Gastroesophageal sphincter (tissue), 4 donors: ENCODE measurements at regions not wholly inside any gene's neighbourhood (a gene's known extent, or its start where the extent isn't known, plus 50 kb on each side); places are given as distances from the start of the nearest gene placed in this dataset.

Source experiments
- ATAC-seq: fragments of 150-250 bp; one replicate; pipeline ENCODE4 v1.9.1; 2016; ENCODE audit warnings: mild to moderate bottlenecking, moderate library complexity
- H3K27ac ChIP-seq, 4 donors: fragments of 200-600 bp; sonication (generic) in 3 of 4; 1 replicate in 3 of 4; 2 replicates in 1 of 4; pipeline ENCODE4 v1.5.1; 2016 to 2019
- H3K27me3 ChIP-seq: fragments of 200-600 bp; sonication (generic); one replicate; pipeline ENCODE4 v1.5.1; 2019
- H3K36me3 ChIP-seq, 2 donors: fragments of 200-600 bp; sonication (generic); one replicate each; pipeline ENCODE4 v1.5.1; 2019; ENCODE audit warnings: control low read depth in 1 of 2
- H3K4me1 ChIP-seq, 3 donors: fragments of 200-600 bp; sonication (generic); 1 replicate in 2 of 3; 2 replicates in 1 of 3; pipeline ENCODE4 v1.5.1; 2016 to 2019; ENCODE audit warnings: control low read depth in 2 of 3
- H3K4me3 ChIP-seq, 2 donors: fragments of 200-600 bp; sonication (generic); one replicate each; pipeline ENCODE4 v1.5.1; 2019; ENCODE audit warnings: mild to moderate bottlenecking in 1 of 2, moderate library complexity in 1 of 2
- H3K9me3 ChIP-seq, 3 donors: fragments of 200-600 bp; sonication (generic); one replicate each; pipeline ENCODE4 v1.5.1; 2017 to 2019; ENCODE audit warnings: control low read depth in 2 of 3
- EP300 ChIP-seq: sonication (generic); formaldehyde crosslinking; IDR thresholded peaks from one replicate; pipeline ENCODE4 v1.6.1; 2017; ENCODE audit warnings: antibody characterized with exemption, mild to moderate bottlenecking
- POLR2A ChIP-seq, 2 donors: fragments of 450-650 bp; IDR thresholded peaks; one replicate each; pipeline ENCODE4 v1.6.1; 2017; ENCODE audit warnings: antibody characterized with exemption in 2 of 2, mild to moderate bottlenecking in 2 of 2, moderate library complexity in 1 of 2
- POLR2AphosphoS5 ChIP-seq: sonication (generic); formaldehyde crosslinking; IDR thresholded peaks from one replicate; pipeline ENCODE4 v1.6.1; 2017; ENCODE audit warnings: antibody characterized with exemption
- WGBS, 2 donors: methylation state at CpG; one replicate each; pipeline ENCODE4 v1.1.5; 2018; ENCODE audit warnings: low coverage in 1 of 2; 5-methylcytosine and 5-hydroxymethylcytosine counted together
- TF ChIP-seq, protein P1 (sequence below), 4 experiments: fragments of 200-600 bp in 2 of 4; fragments of 450-650 bp in 2 of 4; sonication (generic) in 1 of 4; IDR thresholded peaks; one replicate each; pipeline ENCODE4 v1.5.1; 2017 to 2019; ENCODE audit warnings: antibody characterized with exemption in 4 of 4, mild to moderate bottlenecking in 2 of 4, moderate library complexity in 2 of 4

DNA sequence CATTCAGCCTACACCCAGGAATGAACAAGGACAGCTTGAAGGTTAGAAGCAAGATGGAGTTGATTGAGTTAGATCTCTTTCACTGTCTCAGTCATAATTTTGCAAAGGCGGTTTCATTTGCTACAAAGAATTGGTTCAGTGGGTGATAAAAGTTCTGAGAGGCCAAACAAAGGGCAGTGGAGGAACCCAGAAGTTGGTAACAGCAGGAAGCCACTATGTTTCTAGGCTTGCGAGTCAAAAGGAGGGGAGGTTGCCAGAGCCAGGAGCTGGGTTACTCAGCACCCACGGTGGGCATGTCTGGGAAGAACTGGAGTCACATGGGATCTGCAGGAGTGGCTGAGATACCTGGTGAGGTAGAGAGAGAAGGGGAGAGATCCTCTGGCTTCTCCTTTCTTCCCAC is 64.2 kb upstream of the MRPS6 start:
- TF ChIP-seq, protein P1, sequence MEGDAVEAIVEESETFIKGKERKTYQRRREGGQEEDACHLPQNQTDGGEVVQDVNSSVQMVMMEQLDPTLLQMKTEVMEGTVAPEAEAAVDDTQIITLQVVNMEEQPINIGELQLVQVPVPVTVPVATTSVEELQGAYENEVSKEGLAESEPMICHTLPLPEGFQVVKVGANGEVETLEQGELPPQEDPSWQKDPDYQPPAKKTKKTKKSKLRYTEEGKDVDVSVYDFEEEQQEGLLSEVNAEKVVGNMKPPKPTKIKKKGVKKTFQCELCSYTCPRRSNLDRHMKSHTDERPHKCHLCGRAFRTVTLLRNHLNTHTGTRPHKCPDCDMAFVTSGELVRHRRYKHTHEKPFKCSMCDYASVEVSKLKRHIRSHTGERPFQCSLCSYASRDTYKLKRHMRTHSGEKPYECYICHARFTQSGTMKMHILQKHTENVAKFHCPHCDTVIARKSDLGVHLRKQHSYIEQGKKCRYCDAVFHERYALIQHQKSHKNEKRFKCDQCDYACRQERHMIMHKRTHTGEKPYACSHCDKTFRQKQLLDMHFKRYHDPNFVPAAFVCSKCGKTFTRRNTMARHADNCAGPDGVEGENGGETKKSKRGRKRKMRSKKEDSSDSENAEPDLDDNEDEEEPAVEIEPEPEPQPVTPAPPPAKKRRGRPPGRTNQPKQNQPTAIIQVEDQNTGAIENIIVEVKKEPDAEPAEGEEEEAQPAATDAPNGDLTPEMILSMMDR (IDR thresholded peaks at IDR 0.05): no peak
- TF ChIP-seq POLR2A (IDR thresholded peaks at IDR 0.05): no peak
- no peak for TF ChIP-seq POLR2AphosphoS5
- TF ChIP-seq EP300: no peak
- H3K27me3 ChIP-seq: no peaks in the 10 kb centered on the region
- ATAC-seq: no peak
- WGBS, 2 donors: 70 to 100% methylated on average over 1 to 3 of the region's 3 CpGs
- H3K4me1 ChIP-seq: peaks cover 0 to 15% (median 2%) of the 10 kb centered on the region in 3 donors
- no peaks in the 10 kb centered on the region for H3K36me3 ChIP-seq
- H3K4me3 ChIP-seq: no peak overlapping the region
- peaks cover 0 to 38% (median 0%) of the 10 kb centered on the region in 3 donors for H3K9me3 ChIP-seq
- no peak overlapping the region for H3K27ac ChIP-seq

DNA sequence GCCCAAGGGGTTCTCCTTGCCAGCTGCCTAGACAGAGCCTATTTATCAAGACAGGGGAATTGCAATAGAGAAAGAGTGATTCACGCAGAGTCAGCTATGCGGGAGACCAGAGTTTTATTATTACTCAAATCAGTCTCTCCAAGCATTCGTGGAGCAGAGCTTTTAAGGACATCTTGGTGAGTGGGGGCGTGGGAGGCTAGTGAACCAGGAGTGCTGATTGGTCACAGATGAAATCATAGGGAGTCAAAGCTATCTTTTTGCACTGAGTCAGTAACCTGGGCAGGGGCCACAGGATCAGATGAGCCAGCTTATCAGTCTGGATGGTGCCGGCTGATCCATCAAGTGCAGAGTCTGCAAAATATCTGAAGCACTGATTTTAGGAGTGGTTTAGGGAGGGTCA is 64.8 kb upstream of the MRPS6 start:
- H3K27me3 ChIP-seq: no peaks in the 10 kb centered on the region
- no peak for ATAC-seq
- H3K36me3 ChIP-seq: no peaks in the 10 kb centered on the region
- WGBS, 2 donors: 71 to 90% methylated on average over 2 to 5 of the region's 5 CpGs
- no peak overlapping the region for H3K4me3 ChIP-seq
- H3K4me1 ChIP-seq: peaks cover 0 to 16% (median 2%) of the 10 kb centered on the region in 3 donors
- H3K27ac ChIP-seq: no peak overlapping the region
- H3K9me3 ChIP-seq: peaks cover 0 to 32% (median 0%) of the 10 kb centered on the region in 3 donors
- no peak for TF ChIP-seq POLR2A (IDR thresholded peaks at IDR 0.05)
- TF ChIP-seq POLR2AphosphoS5: no peak
- TF ChIP-seq, protein P1 (IDR thresholded peaks at IDR 0.05): no peak
- no peak for TF ChIP-seq EP300

DNA sequence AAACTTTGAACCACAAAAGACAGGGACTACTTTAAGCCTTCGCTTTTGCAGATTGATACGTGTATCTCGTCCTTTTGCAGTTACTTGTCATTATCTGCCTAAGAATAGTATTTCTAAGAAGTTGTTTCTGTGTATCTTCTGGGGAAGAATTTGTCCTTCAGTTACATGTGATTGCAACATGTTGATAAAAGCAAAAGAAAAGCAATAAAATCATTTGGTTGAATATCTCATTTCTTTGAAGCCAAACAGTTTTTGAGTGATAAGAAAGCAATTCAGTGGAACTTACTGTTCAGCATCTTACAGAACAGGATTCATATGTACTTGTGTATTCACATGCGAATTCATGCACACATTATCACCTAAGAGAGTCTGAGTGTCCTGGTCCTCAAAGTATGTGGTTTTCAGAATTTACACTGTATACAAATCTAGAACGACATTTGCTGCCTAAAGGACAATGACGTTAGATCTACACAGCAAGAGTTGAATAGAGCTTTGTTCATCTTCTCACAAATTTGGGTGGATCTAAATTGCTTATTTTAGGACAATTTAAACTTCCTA is 66.7 kb upstream of the MRPS6 start:
- 90 to 91% methylated on average over 6 of the region's 6 CpGs for WGBS, 2 donors
- TF ChIP-seq EP300: no peak
- TF ChIP-seq, protein P1 (IDR thresholded peaks at IDR 0.05): no peak
- no peak for TF ChIP-seq POLR2A (IDR thresholded peaks at IDR 0.05)
- no peak for TF ChIP-seq POLR2AphosphoS5
- Histone ChIP-seq H3K4me1 (peaks cover 0 to 16% (median 2%) of the 10 kb centered on the region in 3 donors), H3K27ac (no peak overlapping the region), H3K4me3 (no peak overlapping the region), H3K9me3 (peaks cover 0 to 16% (median 0%) of the 10 kb centered on the region in 3 donors), H3K27me3 (no peaks in the 10 kb centered on the region), H3K36me3 (no peaks in the 10 kb centered on the region)
- no peak for ATAC-seq

DNA sequence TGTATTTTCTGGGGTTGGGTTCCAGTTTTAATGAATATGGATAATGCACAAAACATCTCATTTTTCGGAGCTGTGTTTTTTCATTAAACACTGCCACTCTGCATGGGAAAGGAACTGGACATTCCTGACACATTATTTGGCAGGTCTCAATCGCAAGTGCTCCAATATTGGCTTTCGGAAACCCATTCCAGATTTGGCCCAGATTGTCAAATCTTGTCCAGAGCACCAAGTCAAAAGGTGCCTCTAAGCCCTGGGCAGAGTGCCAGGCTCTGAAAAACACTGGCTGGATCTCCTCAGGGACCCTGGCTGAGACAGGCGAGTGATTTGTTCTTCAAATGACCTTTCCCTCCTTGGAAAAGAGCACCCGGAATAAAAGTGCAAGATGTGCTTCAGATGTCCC is 68.4 kb upstream of the MRPS6 start:
- 24 to 63% methylated on average over 3 to 5 of the region's 5 CpGs for WGBS, 2 donors

More for the DNA sequence above, 68.4 kb upstream of the MRPS6 start:
- Histone ChIP-seq H3K27ac (peak overlapping the region in 3 of 4 donors; percentile 16 to 67 (median 50)), H3K4me1 (peaks cover 0 to 16% (median 2%) of the 10 kb centered on the region in 3 donors), H3K9me3 (peaks cover 0 to 8% (median 0%) of the 10 kb centered on the region in 3 donors), H3K36me3 (no peaks in the 10 kb centered on the region), H3K27me3 (no peaks in the 10 kb centered on the region), H3K4me3 (no peak overlapping the region)
- peak; percentile 36 for ATAC-seq
- TF ChIP-seq, protein P1 (IDR thresholded peaks at IDR 0.05): no peak
- TF ChIP-seq EP300 (no peak), POLR2AphosphoS5 (no peak), POLR2A (IDR thresholded peaks at IDR 0.05) (no peak)
